ENCODE measurements at regions not wholly inside any gene's neighbourhood (a gene's known extent, or its start where the extent isn't known, plus 50 kb on each side); places are given as distances from the start of the nearest gene placed in this dataset.

DNA sequence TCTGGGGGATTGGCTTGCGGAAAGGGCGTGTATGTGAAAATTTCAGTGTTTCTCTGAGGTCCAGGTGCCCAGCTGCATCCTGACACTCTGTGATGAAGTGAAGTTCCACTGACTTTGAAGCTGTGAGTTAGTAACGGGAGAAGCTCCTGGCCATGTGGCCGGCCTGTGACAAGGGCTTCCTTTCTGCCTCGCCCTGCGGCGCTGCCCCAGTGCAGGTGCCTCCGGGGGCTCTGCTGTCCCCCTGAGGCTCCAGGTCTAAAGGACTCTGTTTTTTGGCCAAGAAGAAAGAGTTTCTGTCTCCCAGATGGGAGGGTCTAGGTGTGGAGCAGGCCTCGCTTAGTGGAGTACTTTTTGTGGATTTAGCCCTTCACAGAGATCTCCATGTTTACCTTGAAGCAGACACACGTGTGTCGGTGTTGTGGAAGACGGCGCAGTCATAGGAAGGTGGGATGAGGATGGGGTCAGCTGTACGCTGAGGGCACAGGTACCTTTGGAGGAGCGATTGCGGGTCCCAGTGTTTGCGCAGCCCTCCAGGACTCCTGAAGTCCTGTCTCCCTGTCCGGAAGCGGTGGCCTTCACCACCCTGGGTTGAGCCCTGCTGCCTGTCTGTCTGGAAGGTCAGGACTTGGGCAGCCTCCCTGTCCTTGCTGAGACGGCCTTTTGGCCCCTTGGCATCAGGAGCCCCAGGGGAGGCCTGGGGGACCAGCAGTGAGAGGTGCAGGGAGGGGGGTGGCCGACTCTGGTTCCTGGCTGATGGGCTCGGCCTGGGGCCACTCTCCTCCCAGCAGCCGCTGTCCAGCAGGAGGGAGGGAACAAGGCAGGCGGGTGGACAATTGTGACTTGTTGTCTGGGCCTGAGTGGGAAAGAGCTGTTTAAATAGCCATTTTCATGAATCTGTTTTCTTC, 1249.3 kb downstream of the BRD1 start:
- intact Hi-C loops (cut with DNase I): loop anchor here (2.0 to 5.0 kb wide), 4 partner anchors 48 to 1054 kb away; no protein-coding TSS in a partner anchor
- DNase-seq: peak in 8 of 10 donors; percentile 31 to 94 (median 56)

DNA sequence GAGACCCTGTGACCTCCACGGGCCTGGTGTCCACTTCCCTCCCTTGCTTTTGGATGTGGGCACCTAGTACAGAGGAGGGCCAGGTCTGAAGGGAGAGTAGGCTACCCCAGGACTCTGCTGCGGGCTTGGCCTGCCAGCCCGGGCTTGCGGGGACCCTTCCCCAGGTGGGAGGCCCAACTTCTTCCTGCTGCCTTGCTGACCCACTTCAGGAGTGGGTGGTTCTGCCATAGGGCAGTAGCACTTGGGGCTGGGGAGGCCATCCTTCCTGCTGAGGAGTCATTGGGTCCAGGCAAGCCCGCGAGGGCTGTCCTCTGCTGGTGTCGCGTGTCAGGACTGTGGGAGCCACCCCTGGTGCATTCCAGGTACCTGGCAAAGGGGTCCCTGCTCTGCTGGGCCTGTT, 1250.0 kb downstream of the BRD1 start:
- DNase-seq: peak in 4 of 10 donors; percentile 24 to 80 (median 64)
- intact Hi-C loops (cut with DNase I): loop anchor here (1.0 to 5.0 kb wide), 6 partner anchors 49 to 1055 kb away; no protein-coding TSS in a partner anchor

DNA sequence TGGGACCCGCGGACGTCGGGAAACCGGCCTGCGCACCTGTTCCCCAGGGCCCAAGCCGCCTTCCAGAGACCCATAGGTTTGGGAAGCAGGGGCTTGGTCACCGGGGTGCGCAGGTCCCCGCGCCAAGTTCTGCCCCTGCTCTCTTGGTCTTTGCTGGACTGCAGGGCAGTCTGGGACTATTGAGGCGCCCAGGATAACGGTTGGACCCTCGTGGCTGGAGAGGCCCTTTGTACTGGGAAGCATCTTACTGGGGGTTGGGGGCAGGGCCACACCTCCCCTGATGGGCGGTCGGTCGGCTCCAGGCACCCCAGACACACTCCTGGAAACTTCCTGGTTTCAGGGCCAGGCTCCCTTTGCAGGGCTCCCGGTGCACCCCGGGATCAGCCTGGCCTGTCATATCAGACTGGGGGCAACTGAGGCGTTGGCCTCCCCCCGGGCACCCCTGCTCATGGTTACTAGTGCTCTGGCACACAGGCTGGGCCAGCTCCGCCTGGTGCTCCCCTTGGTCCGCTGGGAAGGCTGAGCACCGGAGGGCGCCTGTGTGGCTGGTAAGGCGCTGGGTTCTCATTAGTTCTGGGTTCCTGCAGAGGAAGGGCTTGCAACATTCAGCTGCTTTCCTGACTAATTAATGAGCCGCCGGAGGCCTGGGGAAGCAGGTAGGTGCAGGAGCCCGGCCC, 1250.5 kb downstream of the BRD1 start:
- intact Hi-C loops (cut with DNase I): loop anchor here (1.0 to 5.0 kb wide), 5 partner anchors 124 to 1055 kb away; no protein-coding TSS in a partner anchor
- peak in 5 of 10 donors; percentile 31 to 91 (median 61) for DNase-seq

DNA sequence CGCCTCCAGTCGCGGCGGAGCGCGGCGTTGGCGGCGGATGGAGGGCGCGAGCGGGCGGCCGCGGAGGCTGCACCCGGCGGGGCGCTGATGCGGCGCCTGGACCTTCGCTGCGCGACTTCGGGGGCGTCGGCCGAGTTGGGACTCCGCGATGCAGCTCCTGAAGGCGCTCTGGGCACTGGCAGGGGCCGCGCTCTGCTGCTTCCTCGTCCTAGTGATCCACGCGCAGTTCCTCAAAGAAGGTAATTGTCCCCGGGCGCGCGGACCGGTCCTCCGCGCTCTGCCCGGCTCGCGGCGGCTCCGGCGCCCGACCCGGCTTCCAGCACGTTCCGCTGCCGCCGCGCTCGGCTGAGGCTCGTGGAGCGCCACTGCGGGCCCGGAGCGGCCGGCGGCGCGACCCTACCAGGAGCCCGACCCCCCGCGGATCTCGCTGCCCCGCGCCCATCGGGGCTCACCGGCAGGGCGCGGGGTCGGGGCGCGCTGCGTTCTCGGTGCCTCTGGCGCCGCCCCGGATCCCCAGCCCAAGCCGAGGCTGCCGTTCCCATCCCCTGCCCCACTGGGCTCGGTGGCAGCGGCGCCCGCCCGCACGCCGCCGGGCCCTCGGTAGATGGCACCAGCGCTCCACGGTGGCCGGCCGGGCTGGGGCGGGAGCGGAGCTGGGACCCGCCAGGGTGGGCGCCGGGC, 1251.2 kb downstream of the BRD1 start:
- DNase-seq: peak; percentile 38 to 95 (median 59)
- intact Hi-C loops (cut with DNase I): loop anchor here (1.0 to 5.0 kb wide), 5 partner anchors 124 to 1056 kb away; no protein-coding TSS in a partner anchor

DNA sequence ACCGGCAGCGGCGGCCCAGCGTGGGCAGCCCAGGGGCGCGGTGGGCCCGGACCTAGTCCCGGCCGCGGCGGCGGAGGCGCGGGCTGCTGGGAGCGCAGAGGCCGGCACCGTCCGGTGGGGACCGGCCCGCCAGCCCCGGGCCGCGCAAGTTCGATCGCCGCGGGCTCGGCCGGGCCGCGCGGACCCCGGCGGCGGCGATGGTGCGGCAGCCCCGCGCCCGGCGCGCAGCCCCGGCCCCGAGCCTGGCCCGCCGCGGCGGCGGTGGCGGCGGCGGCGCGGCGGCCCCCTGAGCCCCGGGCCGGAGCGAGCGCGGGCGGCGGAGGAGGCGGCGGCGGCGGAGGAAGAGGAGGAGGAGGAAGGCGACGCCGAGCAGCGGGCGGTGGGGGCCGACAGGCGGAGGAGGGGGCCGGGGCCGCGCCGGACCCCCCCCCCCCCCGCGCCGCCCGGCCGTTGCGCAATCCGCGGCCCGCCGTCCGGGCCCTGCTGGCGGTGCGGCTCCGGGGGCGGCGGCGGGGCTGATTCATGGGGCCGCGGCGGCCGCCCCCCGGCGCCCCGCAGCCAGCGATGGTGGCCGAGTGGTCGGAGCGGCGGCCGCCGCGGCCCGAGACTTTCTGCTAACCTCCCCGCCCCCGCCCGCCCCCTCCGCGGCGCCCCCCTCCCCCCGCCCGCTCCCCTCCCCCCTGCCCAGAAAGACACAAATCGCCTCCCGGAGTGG, 1251.9 kb downstream of the BRD1 start:
- DNase-seq: peak in 2 of 10 donors; percentile 44 to 64
- intact Hi-C loops (cut with DNase I): loop anchor here (2.0 to 5.0 kb wide), 4 partner anchors 125 to 1057 kb away; no protein-coding TSS in a partner anchor

DNA sequence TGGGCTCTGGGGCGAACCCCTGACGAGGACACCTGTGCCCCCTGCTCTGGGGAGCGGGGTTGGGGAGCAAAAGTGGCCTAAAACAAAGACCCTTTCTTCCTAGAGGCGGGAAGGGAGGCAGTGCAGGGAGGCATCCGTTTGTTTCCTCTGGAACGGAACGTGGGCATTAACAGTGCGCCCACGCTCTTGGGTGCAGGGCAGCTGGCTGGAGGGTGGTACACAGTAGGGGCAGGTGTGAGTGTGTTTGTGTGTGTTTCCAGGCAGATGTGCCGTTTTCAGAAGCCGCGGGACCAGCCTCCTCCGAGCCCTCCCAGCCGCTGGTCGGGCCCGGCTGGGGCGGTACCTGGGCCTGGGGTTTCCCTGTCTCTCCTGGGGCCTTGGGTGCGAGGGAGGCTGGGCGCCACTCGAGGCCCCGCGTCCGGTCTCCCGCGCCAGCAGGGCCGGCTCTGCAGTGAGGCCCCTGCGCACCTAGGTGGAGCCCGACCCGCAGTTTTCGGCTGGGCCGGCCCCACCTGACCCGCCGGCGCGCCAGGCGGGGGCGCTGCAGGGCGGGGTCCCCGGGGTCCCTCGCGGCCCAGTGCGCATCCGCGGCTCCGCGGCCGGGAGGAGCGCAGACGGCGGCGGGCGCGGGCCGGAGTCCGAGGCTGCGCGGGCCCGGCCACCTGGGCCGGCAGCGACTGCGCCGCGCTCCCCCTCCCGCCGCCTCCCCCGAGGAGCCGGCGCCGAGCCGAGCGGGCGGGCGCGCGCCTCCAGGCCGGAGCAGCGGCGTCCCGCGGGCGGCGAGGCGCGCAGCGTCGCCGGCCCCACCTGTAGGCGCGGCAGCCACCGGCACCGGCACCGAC, 1252.7 kb downstream of the BRD1 start:
- intact Hi-C loops (cut with DNase I): loop anchor here (5.0 kb wide), 3 partner anchors 207 to 1057 kb away; no protein-coding TSS in a partner anchor
- DNase-seq: peak; percentile 38 to 95 (median 62)

DNA sequence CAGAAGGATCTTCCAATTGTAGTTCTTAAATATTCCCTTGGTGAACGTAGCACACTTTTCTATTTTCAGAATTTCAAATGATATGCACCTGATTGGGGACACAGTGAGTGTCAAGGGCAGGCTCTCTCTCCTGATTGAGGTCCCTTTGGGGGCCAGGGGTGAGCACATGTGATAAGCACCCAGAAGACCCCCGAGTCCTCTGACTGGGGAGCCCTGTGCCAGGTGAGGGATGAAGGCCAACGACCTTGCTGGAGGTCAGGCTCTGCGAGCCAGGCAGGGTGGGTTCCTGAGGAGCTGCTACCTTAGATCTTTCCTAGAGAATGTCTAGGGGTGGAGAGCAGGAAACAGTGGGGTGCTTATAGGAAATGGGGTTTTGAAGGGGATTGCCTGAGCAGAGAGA, 1253.9 kb downstream of the BRD1 start:
- peak in 4 of 10 donors; percentile 17 to 62 (median 56) for DNase-seq
- intact Hi-C loops (cut with DNase I): no loop called here

DNA sequence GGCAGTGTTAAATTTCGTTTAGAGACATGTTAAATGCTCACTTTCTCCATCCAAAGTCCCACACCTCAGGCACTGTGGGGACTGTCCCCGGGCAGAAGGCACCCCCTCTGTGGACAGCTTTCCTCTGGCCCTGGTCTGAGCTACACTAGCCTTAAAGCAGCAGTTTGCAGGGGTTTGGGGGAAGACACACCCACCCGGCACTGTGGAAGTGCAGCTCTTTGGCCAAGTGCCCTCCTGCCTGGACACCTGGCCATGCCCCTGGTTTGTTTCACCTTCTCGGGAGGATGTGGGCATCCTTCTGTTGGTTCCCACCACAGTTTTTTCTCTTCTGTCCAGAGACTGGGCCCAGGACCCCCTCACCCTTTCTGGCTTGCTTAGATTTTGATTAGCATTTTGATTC, 1254.7 kb downstream of the BRD1 start:
- intact Hi-C loops (cut with DNase I): no loop called here
- peak in 2 of 10 donors; percentile 58 for DNase-seq

DNA sequence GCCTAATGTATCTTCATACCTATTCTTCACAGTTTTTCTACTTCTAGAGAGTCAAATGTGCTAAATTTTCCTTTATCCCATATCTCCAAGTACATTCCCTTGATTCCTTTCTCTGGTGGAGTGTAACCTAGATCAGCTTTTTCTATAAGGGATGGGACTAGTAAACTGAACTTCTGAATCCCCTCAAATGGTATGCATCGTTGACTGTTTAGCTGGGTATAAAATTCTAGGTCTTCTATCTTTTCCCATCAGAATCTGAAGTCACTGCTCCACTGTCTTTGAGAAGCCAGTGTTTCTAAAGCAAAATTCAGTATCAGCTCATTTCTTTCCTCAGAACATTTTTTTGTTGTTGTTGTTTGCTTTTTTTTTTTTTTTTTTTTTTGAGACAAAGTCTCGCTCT, 1256.8 kb downstream of the BRD1 start:
- DNase-seq: no peak
- intact Hi-C loops (cut with DNase I): no loop called here

DNA sequence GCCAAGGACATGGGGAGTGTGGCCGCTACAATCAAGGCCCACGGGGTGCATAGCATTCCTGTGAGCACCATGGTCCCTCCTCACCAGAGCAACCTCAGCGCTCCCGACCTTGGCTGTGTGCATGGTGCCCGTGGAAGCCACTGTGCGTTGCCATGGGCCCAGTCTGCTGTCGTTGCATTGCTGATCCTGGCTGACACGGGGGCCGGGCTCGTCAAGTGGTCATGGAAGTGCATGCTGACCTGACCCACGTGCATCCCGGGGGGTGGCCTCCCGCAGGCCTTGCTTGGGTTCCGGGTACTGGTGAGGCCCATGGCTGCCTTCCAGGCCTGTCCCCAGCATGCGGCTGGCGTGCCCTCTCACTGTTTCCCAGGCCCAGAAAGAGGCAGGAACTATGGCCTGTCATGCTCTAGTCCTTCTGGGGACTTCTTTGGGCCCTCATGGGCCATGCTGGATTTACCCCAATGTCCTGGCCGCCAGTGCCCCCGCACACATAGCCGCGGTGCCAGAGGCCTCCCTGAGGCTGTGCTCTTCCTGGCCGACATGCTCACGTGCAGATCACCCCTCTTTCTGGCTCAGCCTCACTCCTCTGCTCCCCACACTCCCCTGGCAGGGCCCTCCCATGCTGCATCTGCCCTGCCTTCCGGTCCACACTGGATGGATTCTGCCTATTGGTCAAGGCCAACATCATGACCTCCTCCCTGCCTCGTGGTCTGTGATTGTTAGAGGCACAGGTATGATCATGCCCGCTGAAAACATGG, 1258.0 kb downstream of the BRD1 start:
- peak in 4 of 10 donors; percentile 26 to 81 (median 69) for DNase-seq
- intact Hi-C loops (cut with DNase I): no loop called here

DNA sequence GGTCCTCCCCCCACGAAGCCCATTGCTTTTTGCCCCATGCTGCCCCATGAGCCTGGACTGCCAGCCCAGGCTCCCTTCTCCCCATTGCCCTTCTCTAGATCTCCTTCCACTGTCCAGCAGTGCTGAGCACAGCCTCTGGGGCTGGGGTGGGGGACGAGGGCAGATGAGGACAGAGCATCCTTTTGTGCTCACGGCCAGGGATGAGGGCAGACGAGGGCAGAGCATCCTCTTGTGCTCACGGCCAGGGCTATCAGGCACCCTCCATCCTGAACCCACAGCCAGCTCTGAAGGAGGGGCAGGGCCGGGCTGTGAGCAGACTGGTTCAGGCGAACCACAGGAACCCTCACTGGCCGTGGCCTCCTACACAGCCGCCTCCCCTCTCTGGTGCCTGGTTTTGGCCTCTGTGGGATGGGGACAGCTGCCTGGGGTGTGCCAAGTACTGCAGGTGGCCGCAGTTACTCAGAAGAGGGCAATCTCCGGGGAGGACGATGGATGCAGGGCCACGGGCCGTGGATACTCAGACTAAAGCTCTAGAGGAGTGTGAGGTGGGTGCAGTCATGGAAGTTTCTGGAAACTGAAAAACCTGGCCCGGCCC, 1258.8 kb downstream of the BRD1 start:
- intact Hi-C loops (cut with DNase I): no loop called here
- peak; percentile 31 to 95 (median 70) for DNase-seq

DNA sequence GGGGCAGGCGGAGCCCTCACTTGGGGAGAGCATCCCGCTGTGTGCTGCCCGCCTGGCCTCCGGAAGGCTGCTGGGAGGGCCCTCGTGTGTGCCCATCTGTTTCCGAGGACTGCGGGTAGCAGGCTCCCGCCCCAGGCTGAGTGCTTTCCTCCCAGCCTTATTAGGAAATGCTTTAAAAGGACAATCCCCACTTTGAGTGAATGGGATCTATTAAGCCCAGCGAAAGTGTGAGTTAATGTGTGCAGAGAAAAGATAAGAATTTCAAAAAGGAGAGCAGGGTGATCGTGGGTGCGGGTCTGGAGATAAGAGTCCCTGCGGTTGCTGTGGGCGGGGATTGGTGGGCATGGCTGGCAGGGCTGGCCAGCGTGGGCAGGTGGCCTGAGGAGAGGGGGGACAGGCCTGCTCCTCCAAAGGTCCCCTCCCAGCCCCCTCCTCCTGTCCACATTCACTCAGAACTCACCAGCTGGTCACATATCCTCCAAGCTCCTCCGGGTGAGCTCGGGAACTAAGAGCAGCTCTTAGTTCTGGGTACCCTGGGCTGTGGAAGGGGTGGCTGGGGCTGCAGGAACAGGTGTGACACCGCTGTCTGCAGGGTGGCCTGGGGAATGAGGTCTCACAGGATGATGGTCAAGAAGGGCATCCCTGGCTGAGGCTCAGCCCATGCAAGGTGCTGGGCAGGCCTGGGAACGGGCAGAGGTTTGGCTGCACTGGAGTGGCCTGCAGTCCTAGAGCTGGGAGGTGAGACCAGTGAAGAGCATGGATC, 1260.3 kb downstream of the BRD1 start:
- intact Hi-C loops (cut with DNase I): no loop called here
- peak in 4 of 10 donors; percentile 34 to 84 (median 80) for DNase-seq

DNA sequence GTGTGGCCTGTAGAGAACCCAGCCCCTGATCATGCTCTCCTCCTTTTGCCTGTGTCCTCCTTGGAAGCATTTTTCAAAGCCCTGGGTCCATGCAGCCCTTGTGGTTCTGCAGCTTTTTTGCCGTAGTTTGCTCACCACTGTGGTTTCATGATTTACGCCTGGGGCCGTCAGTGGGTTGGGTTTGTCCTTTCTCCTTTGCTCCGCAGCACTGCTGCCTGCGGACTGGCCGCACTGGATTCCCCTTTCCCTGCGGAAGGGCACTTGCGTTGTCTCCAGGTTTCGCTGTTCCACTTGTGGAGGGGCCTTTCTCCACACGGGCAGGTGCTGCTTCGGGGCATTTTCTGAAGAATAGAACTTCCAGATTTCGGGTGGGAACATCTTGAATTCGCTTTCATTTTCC, 1260.9 kb downstream of the BRD1 start:
- peak in 4 of 10 donors; percentile 12 to 70 (median 46) for DNase-seq
- intact Hi-C loops (cut with DNase I): no loop called here

DNA sequence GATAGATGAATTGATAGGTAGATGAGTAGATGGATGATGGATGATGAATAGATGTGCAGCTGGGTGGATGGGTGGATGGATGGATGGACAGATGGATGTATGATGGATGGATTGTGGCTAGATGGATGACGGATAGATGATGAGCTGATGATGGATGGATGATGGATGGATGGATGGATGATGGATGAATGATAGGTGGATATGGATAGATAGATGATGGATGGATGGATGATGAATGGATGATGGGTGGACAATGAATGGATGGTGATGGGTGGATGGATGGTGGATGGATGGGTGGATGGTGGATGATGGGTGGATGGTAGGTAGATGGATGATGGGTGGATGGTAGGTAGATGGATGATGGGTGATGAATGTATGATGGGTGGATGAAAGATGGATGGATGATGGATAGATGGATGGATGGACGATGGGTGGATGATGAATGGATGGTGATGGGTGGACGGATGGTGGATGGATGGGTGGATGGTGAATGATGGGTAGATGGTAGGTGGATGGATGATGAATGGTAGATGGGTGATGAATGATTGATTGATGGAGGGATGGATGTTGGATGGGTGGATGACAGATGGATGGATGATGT, 1261.7 kb downstream of the BRD1 start:
- intact Hi-C loops (cut with DNase I): no loop called here
- DNase-seq: no peak

DNA sequence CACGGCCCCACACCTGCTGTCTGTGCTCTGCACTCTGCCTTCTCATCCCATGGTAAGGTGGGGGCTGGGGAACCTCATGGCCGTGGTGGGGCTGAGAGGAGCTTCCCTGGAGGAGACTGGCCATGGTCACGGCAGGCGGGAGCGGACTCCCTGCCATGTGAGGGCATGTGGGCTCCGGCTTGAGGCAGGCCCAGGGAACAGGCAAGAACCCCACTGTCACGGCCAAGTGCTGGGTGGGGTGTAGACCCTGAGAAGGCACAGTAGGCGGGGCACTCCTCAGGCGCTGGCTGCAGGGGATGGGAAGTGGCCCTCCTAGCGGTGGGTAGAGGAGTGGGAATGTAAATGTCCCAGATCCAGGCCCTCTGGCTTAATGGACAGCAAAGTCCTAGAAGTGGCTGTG, 1262.7 kb downstream of the BRD1 start:
- DNase-seq: peak in 3 of 10 donors; percentile 39 to 72 (median 59)
- intact Hi-C loops (cut with DNase I): no loop called here

DNA sequence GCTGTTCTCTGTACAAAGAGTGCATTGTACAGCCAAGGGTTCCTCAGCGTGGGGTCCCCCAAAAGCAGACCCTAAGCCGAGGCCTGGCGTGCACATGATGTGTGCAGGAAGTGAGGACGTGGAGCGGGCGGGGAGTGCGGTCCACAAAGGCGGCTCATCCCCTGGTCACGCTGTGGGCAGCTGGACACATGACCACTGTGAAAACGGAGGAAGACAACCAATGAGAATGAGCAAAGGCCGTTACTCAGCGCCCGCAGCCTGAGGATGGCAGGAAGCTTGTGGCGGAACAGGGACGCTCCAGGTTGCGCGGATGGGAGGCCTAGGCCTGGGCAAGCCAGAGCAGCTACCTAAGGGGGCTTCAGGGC, 1263.7 kb downstream of the BRD1 start:
- intact Hi-C loops (cut with DNase I): no loop called here
- DNase-seq: peak in 4 of 10 donors; percentile 19 to 74 (median 63)

All from posterior cingulate gyrus (tissue), 11 donors.